ENCODE measurements at regions not wholly inside any gene's neighbourhood (a gene's known extent, or its start where the extent isn't known, plus 50 kb on each side); places are given as distances from the start of the nearest gene placed in this dataset.

DNA sequence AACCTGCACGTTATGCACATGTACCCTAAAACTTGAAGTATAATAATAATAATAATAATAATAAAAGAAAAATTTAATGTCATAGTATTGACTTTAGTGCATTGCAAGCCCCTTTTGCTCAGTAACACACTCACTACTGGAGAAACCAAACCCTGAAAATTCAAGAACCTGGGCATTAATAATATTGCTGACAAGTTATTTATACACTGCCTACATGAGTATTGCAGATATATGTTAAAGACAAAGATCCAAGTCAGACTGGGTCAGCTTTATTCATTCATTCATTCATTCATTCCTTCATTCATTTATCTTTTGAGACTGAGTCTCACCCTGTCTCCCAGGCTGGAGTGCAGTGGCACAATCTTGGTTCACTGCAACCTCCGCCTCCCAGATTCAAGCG lies 1711.2 kb downstream of the TP53TG3F start:
- TF ChIP-seq, protein P1, sequence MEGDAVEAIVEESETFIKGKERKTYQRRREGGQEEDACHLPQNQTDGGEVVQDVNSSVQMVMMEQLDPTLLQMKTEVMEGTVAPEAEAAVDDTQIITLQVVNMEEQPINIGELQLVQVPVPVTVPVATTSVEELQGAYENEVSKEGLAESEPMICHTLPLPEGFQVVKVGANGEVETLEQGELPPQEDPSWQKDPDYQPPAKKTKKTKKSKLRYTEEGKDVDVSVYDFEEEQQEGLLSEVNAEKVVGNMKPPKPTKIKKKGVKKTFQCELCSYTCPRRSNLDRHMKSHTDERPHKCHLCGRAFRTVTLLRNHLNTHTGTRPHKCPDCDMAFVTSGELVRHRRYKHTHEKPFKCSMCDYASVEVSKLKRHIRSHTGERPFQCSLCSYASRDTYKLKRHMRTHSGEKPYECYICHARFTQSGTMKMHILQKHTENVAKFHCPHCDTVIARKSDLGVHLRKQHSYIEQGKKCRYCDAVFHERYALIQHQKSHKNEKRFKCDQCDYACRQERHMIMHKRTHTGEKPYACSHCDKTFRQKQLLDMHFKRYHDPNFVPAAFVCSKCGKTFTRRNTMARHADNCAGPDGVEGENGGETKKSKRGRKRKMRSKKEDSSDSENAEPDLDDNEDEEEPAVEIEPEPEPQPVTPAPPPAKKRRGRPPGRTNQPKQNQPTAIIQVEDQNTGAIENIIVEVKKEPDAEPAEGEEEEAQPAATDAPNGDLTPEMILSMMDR (IDR thresholded peaks at IDR 0.05) = no peak
- no peak for TF ChIP-seq POLR2A (IDR thresholded peaks at IDR 0.05)

Data from right lobe of liver (tissue), 4 donors.